Caki2 (cell line): ENCODE measurements at regions not wholly inside any gene's neighbourhood (a gene's known extent, or its start where the extent isn't known, plus 50 kb on each side); places are given as distances from the start of the nearest gene placed in this dataset.
A peak's percentile ranks its signal among the peaks of the same experiment; 100 is the strongest.
"Not testable (repeated sequence)": the region's sequence is repeated elsewhere in the genome, so short reads cannot be mapped to it uniquely, and the experiment has no call there.

Experiments
- DNase-seq: peaks from one replicate; pipeline ENCODE4 v3.0.0-alpha.2; 2015; ENCODE audit warnings: low read depth
- in situ Hi-C: cut with HindIII; loops from 2 replicates; pipeline ENCODE4 v1.10.0; 2016; ENCODE audit warnings: low sequenced_read_pairs, low pct_unique_long_range_greater_than_20kb, mixed read lengths

- in situ Hi-C loops: no loop called here
These were observed 553.7 kb downstream of the ZNF608 start for GRCh38 chr5:124192716-124193115.

GRCh38 chr5:124185716-124186115, 560.7 kb downstream of the ZNF608 start:
- in situ Hi-C loops: no loop called here
- no peak for DNase-seq

More at GRCh38 chr5:124192716-124193115, 553.7 kb downstream of the ZNF608 start:
- DNase-seq: no peak

GRCh38 chr5:124182133-124182532, 564.3 kb downstream of the ZNF608 start:
- DNase-seq: no peak
- in situ Hi-C loops: no loop called here

DNA sequence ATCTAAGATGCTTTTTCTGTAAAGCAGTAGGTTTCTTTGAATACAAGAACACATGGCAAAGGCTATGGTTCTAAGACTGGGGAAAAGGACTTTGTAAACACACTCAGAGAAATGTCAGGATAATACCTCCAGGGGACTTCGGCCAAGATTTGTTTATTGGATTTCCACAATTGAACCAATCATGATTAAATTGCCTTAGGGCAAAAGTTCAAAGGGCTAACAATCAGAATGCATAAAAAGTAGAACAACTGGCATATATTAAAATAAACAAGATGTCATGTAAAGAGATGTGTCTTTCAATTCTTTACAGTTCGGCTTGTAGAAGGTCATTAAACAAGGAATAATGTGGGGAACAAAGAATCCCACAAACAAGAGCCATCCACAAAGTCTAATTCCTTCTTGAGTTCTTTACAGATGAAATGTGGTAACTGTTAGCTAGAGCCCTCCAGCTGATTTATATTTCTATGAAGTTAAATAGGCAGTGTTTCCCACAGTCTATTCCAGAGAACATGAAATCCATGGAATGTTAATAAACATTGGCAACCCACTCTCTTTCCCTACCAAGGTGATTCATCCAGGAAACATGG, 565.5 kb downstream of the ZNF608 start:
- in situ Hi-C loops: no loop called here
- DNase-seq: no peak

GRCh38 chr5:124180299-124180874, 566.1 kb downstream of the ZNF608 start:
- in situ Hi-C loops: no loop called here
- no peak for DNase-seq

GRCh38 chr5:124179819-124180218, 566.6 kb downstream of the ZNF608 start:
- DNase-seq: no peak

GRCh38 chr5:124178050-124178449, 568.4 kb downstream of the ZNF608 start:
- in situ Hi-C loops: no loop called here
- DNase-seq: no peak

More at GRCh38 chr5:124179819-124180218, 566.6 kb downstream of the ZNF608 start:
- in situ Hi-C loops: no loop called here

DNA sequence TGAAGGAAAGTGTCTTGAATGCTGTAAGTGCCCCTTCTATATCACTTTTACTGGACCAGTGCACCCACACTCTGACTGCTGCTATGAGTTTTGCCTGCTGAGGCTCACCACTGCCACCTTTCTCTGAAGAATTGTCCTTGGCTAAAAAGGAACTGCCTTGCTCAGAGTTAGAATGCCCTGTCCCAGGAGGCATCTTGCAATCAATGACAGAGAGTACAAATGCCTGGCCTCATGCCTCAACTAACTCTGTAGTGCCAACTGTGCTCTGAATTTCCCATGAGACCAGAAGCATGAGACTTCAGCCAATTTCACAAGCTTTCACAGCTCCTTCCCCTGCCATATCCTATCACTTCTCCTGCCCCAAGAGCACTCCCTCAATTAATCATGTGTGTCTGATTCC, 569.7 kb downstream of the ZNF608 start:
- no peak for DNase-seq
- in situ Hi-C loops: no loop called here

- DNase-seq: no peak
- in situ Hi-C loops: no loop called here
These were observed 573.1 kb downstream of the ZNF608 start for GRCh38 chr5:124173386-124173785.

DNA sequence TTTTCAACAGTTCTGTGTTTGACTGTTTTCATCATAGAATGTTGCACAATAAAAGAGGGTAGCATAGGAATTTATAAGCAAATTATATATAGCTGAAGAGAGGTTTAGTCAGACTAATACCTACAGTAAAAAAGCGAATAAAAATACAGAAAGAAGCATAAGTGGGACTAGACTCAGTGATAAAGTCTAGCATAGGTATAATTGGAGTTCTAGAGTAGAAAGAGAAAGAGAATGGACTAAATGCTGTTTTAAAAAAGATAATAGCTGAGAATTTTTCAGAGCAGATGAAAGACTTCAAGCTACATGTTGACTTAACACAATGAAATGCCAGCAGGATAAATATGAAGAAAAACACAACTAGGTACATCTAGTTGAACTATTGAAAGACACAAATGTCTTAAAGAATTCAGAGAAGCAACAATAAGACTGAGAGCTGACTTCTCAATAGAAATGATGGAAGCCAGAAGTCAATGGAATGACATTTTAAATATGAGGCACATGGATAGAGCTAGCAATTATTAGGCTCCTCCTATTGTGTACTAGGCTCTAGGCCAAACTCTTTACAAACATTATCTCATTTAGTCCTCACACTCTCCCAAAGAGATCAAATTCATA, 573.9 kb downstream of the ZNF608 start:
- in situ Hi-C loops: no loop called here

GRCh38 chr5:124168093-124168492, 578.3 kb downstream of the ZNF608 start:
- DNase-seq, in situ Hi-C loops: not testable (repeated sequence)

More for the DNA sequence above, 573.9 kb downstream of the ZNF608 start:
- DNase-seq: peak; percentile 23

GRCh38 chr5:124162767-124163532, 583.5 kb downstream of the ZNF608 start:
- DNase-seq: no peak
- in situ Hi-C loops: no loop called here

DNA sequence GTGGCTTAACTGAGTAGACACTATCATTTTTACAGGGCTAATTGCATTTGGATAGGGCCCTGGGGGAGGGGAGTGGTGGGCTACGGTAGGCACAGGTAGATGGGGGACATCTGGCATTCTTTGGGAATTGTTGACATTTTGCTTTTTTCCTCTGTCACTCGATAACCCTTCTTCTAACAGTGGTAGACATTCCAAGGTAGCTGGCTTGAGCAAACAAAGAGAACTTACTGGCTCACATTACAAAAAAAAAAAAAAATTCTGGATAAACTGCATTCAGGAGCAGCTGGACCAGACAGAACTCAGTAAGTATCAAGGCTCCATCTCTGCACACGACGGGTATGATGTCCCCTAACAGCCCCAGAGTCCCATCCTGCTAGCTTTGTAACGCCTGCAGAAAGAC, 585.2 kb downstream of the ZNF608 start:
- no peak for DNase-seq
- in situ Hi-C loops: no loop called here

DNA sequence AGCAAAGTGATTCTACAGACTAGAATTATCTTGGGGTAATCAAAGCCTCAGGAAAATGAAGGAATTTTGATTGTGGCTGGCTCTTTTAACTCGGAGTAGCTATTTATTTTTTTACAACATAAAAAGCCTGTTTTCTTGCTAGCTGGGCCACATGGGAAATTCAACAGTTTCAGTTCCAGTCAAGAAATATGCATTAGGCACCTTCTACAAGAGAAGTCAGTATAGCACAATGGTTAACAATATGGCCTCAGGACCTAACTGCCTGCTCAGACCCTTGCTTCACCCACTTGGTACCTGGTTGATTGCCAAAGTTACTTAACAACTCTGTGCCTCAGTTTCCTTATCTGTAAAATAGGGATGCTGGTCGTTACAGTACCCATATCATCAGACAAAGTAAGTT, 586.2 kb downstream of the ZNF608 start:
- DNase-seq: no peak
- in situ Hi-C loops: no loop called here

DNA sequence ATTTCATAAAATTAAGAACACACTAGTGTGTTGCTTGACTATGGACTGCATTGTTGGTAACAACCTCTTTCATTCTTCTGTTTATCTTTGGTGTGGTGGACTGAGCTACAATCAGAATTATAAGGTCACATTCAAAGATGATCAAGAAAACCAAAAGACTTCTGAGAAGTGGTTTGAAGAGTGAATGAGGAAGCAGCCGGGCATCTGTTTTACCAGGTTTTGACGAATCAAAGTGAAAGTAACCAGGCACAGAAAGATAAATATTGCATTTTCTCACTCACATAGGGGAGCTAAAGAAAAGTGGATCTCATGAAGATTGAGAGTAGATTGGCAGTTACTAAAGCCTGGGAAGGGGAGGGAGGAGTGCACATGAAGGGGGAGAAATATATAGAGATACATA, 589.1 kb downstream of the ZNF608 start:
- in situ Hi-C loops: no loop called here
- DNase-seq: no peak

- no peak for DNase-seq
- in situ Hi-C loops: no loop called here
These were observed 589.9 kb downstream of the ZNF608 start for GRCh38 chr5:124156415-124156996.

DNA sequence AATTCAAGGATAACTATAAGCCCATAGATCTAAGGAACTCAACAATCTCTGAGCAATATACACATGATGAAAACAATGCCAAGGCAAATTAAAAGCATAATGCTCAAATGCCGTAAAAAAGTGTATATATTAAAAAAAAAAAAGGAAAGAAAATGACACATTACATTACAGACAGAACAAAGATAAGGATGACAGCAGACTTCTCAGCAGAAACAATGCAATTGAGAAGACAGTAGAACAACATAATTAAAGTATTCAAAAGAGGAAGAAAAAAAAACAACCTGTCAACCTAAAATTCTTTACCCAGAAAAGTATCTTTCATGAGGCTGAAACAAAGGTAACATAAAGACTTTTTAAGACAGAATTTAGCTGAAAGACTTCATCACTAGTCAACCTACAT, 591.7 kb downstream of the ZNF608 start:
- in situ Hi-C loops: no loop called here
- DNase-seq: no peak

DNA sequence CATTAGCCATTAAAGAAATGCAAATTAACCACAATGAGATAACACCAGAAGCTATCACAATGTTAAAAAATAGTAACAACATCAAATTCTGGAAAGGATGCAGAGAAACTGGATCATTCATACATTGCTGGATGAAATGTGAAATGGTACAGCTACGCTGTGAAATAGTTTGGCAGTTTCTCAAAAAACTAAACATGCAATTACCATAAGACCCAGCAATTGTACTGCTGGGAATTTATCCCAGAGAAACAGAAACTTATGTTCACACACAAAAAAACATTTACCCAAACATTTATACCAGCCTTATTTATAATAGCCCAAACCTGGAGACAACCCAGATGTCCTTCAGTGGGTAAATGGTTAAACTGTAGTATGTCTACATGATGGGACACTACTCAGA, 592.9 kb downstream of the ZNF608 start:
- in situ Hi-C loops: no loop called here
- DNase-seq: no peak

- DNase-seq: no peak
- in situ Hi-C loops: no loop called here
These were observed 597.9 kb downstream of the ZNF608 start for GRCh38 chr5:124148574-124148973.
